GM12878 (cell line): ENCODE measurements at regions not wholly inside any gene's neighbourhood (a gene's known extent, or its start where the extent isn't known, plus 50 kb on each side); places are given as distances from the start of the nearest gene placed in this dataset.

Source experiments
- CHD2 ChIP-seq: IDR thresholded peaks from 2 replicates; pipeline ENCODE4 v1.6.1; 2011; ENCODE audit warnings: low read depth, low read length, improper control_type of control experiment, borderline replicate concordance
- CTCF ChIP-seq, 3 experiments: IDR thresholded peaks in 2 of 3; conservative IDR thresholded peaks in 1 of 3; 2 replicates each; pipeline ENCODE4 v1.5.1; 2011; ENCODE audit warnings: low read depth in 3 of 3, low read length in 3 of 3, mild to moderate bottlenecking in 3 of 3, control low read depth in 2 of 3, moderate library complexity in 2 of 3, inconsistent platforms in 1 of 3, mixed read lengths in 1 of 3; ENCODE audit not compliant: control insufficient read depth in 2 of 3, insufficient read depth in 1 of 3; ENCODE audit errors: extremely low read depth in 1 of 3
- MLLT1 ChIP-seq: fragments of 450-650 bp; IDR thresholded peaks from 2 replicates; pipeline ENCODE4 v1.6.1; 2016; ENCODE audit warnings: mild to moderate bottlenecking
- MYC ChIP-seq: IDR thresholded peaks from 2 replicates; pipeline ENCODE4 v1.6.1; 2011; ENCODE audit warnings: mild to moderate bottlenecking, low read length, moderate library complexity, inconsistent platforms; ENCODE audit not compliant: insufficient read depth, insufficient replicate concordance, insufficient read length, severe bottlenecking
- POLR2A ChIP-seq: IDR thresholded peaks from 2 replicates; pipeline ENCODE4 v1.6.1; 2011; ENCODE audit warnings: low read depth, mild to moderate bottlenecking, low read length
- SIN3A ChIP-seq: IDR thresholded peaks from 2 replicates; pipeline ENCODE4 v1.6.1; 2012; ENCODE audit warnings: low read depth, low read length, improper control_type of control experiment
- SIX5 ChIP-seq: IDR thresholded peaks from 2 replicates; pipeline ENCODE4 v1.6.1; 2011; ENCODE audit warnings: mild to moderate bottlenecking, low read depth, low read length, moderate library complexity; ENCODE audit not compliant: severe bottlenecking
- TF ChIP-seq, protein P1 (sequence below): IDR thresholded peaks from 2 replicates; pipeline ENCODE4 v1.6.1; 2012; ENCODE audit warnings: mild to moderate bottlenecking, low read depth, low read length
- TF ChIP-seq, protein P2 (sequence below): fragments of 450-650 bp; IDR thresholded peaks from 2 replicates; pipeline ENCODE4 v1.6.1; 2018; ENCODE audit warnings: borderline replicate concordance, mild to moderate bottlenecking; ENCODE audit not compliant: partially characterized antibody

DNA sequence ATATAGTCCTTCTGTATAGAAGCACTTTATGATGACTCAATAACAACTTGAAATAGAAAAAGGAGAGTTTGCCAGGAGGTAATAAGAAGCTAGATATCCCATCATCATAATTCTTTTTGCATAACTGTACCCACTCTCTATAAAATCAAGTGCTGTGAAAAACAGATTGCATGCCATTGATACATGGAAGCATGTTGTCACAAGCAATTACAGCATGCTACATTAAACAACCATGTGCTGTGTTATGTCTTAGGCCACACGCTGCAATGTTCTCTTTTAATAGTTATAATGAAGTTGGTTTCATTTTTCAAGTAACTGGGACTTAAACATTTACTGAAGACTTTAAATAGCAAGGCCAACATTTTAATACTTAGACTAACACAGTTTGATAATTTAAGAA is 264.2 kb downstream of the RPRM start:
- no peak for TF ChIP-seq CHD2
- TF ChIP-seq, protein P1, sequence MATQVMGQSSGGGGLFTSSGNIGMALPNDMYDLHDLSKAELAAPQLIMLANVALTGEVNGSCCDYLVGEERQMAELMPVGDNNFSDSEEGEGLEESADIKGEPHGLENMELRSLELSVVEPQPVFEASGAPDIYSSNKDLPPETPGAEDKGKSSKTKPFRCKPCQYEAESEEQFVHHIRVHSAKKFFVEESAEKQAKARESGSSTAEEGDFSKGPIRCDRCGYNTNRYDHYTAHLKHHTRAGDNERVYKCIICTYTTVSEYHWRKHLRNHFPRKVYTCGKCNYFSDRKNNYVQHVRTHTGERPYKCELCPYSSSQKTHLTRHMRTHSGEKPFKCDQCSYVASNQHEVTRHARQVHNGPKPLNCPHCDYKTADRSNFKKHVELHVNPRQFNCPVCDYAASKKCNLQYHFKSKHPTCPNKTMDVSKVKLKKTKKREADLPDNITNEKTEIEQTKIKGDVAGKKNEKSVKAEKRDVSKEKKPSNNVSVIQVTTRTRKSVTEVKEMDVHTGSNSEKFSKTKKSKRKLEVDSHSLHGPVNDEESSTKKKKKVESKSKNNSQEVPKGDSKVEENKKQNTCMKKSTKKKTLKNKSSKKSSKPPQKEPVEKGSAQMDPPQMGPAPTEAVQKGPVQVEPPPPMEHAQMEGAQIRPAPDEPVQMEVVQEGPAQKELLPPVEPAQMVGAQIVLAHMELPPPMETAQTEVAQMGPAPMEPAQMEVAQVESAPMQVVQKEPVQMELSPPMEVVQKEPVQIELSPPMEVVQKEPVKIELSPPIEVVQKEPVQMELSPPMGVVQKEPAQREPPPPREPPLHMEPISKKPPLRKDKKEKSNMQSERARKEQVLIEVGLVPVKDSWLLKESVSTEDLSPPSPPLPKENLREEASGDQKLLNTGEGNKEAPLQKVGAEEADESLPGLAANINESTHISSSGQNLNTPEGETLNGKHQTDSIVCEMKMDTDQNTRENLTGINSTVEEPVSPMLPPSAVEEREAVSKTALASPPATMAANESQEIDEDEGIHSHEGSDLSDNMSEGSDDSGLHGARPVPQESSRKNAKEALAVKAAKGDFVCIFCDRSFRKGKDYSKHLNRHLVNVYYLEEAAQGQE = no peak
- TF ChIP-seq MLLT1 = no peak
- TF ChIP-seq SIN3A = no peak
- no peak for TF ChIP-seq CTCF (IDR thresholded peaks at IDR 0.05 in 2 of 3, conservative IDR thresholded peaks at IDR 0.05 in 1 of 3; ENCODE audit: control insufficient read depth in 2 of 3, extremely low read depth in 1 of 3, insufficient read depth in 1 of 3, low read depth in 3 of 3, low read length in 3 of 3)
- TF ChIP-seq POLR2A = no peak
- TF ChIP-seq MYC = no peak
- no peak for TF ChIP-seq SIX5
- TF ChIP-seq, protein P2, sequence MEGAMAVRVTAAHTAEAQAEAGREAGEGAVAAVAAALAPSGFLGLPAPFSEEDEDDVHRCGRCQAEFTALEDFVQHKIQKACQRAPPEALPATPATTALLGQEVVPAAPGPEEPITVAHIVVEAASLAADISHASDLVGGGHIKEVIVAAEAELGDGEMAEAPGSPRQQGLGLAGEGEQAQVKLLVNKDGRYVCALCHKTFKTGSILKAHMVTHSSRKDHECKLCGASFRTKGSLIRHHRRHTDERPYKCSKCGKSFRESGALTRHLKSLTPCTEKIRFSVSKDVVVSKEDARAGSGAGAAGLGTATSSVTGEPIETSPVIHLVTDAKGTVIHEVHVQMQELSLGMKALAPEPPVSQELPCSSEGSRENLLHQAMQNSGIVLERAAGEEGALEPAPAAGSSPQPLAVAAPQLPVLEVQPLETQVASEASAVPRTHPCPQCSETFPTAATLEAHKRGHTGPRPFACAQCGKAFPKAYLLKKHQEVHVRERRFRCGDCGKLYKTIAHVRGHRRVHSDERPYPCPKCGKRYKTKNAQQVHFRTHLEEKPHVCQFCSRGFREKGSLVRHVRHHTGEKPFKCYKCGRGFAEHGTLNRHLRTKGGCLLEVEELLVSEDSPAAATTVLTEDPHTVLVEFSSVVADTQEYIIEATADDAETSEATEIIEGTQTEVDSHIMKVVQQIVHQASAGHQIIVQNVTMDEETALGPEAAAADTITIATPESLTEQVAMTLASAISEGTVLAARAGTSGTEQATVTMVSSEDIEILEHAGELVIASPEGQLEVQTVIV = no peak
